Neural progenitor cell (in vitro differentiated cells): ENCODE measurements at regions not wholly inside any gene's neighbourhood (a gene's known extent, or its start where the extent isn't known, plus 50 kb on each side); places are given as distances from the start of the nearest gene placed in this dataset.

Experiments used
- CTCF ChIP-seq: fragments of 200-600 bp; sonication (generic); IDR thresholded peaks from 2 replicates; pipeline ENCODE4 v1.5.1; 2017; ENCODE audit warnings: antibody characterized with exemption, mild to moderate bottlenecking
- EZH2phosphoT487 ChIP-seq: fragments of 200-600 bp; sonication (generic); IDR thresholded peaks from 2 replicates; pipeline ENCODE4 v1.6.1; 2017; ENCODE audit warnings: antibody characterized with exemption

- TF ChIP-seq EZH2phosphoT487 = no peak
- no peak for TF ChIP-seq CTCF
These were observed 344.2 kb upstream of the NCAM1 start for GRCh38 chr11:112617098-112617425.
